GM12873 (cell line): ENCODE measurements at regions not wholly inside any gene's neighbourhood (a gene's known extent, or its start where the extent isn't known, plus 50 kb on each side); places are given as distances from the start of the nearest gene placed in this dataset.

Source experiments
- TF ChIP-seq, protein P1 (sequence below): IDR thresholded peaks from 2 replicates; pipeline ENCODE4 v1.5.1; 2012; ENCODE audit warnings: low read depth, mild to moderate bottlenecking, moderate library complexity, low read length, control low read depth; ENCODE audit not compliant: insufficient read depth; ENCODE audit errors: missing control alignments

- TF ChIP-seq, protein P1, sequence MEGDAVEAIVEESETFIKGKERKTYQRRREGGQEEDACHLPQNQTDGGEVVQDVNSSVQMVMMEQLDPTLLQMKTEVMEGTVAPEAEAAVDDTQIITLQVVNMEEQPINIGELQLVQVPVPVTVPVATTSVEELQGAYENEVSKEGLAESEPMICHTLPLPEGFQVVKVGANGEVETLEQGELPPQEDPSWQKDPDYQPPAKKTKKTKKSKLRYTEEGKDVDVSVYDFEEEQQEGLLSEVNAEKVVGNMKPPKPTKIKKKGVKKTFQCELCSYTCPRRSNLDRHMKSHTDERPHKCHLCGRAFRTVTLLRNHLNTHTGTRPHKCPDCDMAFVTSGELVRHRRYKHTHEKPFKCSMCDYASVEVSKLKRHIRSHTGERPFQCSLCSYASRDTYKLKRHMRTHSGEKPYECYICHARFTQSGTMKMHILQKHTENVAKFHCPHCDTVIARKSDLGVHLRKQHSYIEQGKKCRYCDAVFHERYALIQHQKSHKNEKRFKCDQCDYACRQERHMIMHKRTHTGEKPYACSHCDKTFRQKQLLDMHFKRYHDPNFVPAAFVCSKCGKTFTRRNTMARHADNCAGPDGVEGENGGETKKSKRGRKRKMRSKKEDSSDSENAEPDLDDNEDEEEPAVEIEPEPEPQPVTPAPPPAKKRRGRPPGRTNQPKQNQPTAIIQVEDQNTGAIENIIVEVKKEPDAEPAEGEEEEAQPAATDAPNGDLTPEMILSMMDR = no peak
These were observed 118.2 kb upstream of the TSC22D1 start for GRCh38 chr13:44694291-44694690.

DNA sequence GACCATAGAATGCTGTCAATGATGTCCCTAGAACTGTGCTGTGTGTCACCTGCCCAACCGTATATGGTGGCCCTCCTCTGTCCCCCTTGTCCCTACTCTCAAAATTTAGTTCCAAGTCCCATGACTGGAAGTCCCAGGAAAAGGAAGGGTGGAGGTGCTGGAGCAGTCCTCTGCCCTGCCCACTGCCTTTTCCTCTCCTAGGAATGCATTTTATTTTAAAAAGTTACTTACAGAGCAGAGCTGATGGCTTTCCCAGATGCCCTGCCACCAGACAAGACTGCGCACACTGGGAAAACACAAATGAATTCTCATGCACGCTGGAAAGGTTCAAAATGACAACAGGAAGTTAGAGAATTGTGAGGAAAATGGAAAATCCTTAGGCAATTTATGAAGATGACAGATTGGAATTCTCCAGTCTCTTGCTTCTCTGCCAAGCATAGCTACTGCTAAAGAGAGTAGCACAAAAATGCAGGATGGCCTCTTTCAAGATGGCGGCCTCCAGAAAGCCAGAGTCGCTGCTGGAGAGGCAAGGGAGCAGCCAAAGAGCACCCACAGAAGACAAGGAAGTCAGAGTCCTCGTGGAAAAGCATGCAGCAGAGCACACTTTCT lies 117.1 kb upstream of the TSC22D1 start:
- TF ChIP-seq, protein P1 = no peak

DNA sequence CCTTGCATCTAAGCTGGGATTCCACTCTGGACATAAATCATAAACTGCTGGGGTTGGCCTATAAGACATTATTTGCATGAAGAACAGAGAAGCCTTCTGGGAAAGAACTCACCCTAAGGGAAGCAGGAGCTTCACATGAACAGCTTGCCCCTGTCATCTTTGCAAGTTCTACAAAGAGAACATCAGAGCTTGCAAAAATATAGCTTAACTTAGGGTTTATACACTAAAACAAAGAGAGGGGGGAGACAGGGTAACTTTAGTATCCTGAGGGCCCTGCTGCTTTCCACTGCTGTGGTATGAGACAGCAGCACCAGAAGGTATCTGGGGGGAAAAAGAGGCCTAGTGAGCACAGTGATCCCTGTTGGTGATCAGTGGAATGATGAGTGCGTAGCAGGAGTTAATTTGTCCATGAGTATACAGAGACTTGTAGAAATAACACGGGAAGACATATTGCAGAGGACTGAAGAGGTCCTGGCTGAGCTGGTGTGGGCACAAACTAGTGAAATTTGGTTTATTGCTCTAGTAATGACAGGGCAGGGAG lies 116.1 kb upstream of the TSC22D1 start:
- TF ChIP-seq, protein P1 = no peak

DNA sequence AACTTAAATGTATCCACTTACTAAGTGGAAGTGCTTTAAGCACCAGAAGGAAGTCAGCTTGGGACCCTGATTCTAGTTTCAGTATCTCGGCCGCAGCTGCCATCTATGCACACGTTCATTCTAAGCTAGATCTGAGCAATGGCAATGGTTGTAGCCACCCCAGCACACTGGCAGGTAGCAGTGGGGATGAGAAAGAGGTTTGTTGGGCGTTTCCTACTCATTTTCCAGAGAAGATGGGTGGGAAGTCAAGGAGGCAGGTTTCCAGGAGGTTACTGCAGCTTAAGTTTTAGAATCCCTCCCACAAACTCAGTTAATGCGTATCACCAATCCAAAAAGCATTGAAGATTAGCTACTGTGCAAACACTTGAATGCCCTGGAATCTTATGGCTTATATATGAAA lies 114.2 kb upstream of the TSC22D1 start:
- TF ChIP-seq, protein P1 = no peak

GRCh38 chr13:44688652-44689051 lies 112.5 kb upstream of the TSC22D1 start:
- TF ChIP-seq, protein P1 = no peak

DNA sequence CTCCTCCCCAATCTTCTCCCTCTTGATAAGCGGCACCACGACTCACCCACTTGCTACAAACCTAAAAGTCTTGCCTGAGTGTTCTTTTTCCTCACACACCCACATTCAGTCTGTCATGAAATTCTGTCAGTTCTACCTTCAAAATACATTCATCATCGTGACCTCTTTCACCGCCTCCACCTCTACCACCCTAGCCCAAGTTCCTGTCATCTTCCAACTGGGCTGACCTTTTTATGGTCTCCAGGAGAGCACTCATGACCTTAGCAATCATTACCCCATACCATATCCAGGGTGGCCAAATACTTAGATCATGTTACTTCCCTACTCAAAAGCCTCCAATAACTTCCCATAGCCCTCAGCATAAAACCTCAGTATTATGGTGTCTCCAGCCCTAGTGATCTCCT lies 110.4 kb upstream of the TSC22D1 start:
- TF ChIP-seq, protein P1 = no peak

- TF ChIP-seq, protein P1 = no peak
These were observed 109.5 kb upstream of the TSC22D1 start for GRCh38 chr13:44685641-44686040.
